Ecto neural progenitor cell (in vitro differentiated cells): ENCODE measurements at regions not wholly inside any gene's neighbourhood (a gene's known extent, or its start where the extent isn't known, plus 50 kb on each side); places are given as distances from the start of the nearest gene placed in this dataset.
"Not testable (repeated sequence)": the region's sequence is repeated elsewhere in the genome, so short reads cannot be mapped to it uniquely, and the experiment has no call there.

Experiments used
- DNase-seq: peaks from one replicate; pipeline ENCODE4 v3.0.0-alpha.2; 2018; ENCODE audit warnings: low spot score

DNA sequence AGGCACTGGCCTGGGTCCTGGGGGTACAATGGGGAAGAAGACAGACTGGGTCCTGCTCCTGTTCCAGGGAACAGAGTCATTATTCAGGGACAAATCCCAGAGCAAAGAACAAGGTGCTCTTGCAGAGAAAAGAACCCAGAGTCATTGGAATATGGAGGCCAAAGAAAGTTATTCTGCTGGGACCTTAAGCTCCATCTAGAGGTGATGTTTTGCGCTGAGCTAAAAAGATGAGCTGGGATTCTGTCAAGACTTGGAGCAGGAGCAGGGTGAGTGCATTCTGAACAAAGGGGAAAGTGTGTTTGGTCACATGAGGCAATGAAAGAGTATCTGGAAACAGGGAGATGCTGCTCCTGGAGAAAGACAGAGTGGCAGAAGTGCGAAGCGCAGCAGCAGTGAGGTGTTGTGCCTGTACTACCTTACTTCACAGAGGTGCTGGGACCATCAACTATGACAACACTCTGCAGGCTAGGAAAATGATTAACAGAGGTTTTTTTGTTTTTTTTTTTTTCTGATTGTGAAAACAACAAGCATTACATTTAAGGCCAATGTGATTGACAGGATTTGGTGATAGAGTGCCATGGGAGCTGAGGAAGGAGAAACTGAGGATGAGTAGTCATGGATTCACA lies 95.3 kb upstream of the TNFSF11 start:
- DNase-seq: no peak

DNA sequence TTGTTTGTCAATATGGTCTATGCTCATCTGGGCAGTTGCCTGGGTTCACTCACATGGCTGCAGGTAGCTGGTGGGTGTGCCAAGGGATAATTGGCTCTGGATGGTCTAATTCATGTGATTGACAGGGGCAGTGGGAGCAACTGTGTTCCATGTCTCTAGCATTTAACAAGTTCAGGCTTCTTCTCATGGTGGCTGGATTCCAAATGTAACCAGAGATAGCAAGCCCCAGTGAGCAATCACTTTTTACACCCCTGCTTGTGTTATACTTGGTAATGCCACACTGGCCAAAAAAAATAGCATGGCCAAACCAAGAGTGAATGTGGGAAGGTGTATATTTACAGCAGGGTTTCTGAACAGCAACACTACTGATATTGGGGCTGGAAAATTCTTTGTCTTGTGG lies 89.6 kb upstream of the TNFSF11 start:
- no peak for DNase-seq

DNA sequence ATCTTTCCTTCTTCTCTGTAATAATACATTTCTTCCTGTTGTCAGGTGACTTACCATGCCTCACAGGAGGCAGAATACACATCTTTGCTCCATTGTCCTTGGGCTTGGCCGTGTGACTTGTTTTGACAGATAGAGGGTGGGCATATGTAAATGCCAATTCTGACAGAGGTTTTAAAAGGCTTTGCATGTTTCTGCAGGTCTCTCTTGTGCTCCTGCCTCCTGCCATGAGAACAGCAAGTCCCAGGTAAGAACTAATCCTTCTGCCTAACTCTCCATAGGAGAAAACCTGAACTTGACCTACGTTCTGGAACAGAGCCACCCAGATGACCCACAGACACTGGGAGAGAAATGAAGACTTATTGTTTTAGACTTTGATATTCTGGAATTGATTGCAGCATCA lies 88.7 kb upstream of the TNFSF11 start:
- DNase-seq: no peak

DNA sequence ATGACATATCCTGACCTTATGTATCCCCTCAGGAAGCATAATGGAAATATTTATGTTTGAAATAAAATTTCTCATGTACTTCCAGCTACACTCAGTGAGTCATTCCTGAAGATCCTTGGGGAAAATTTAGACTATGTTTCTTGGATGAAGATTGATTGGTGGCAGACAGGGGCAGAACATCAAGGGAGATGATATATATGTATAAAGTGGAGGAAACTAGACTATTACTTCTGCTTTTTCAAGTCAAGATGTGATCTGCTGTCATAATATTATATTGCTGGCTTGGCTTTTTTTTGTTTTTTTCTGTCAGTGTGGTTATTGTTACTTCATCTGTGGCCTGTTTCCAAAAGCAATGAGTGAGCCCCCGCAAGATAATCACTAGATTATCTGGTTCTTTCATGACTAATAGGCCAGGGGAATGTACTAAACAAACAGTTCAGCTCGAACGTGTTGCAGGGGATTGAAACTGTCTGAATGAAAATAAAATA lies 87.2 kb upstream of the TNFSF11 start:
- no peak for DNase-seq

DNA sequence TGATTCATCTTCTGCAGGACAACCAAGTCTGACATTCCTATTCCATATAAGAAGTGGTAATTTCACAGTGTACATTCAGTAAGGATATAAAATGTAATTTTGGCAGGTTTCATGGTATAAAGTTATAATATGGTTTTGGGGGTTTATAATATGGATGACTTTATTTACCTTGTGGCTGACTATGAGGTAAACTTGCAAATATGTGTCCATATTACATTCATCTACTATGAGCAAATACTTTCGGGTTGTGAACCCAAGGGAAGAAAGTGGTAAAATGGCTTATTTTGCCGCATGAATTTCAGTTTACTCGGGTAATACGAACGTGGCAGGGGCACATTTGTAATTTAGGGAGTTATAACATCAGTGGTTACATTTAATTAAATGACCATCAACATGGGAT lies 86.7 kb upstream of the TNFSF11 start:
- DNase-seq: no peak

DNA sequence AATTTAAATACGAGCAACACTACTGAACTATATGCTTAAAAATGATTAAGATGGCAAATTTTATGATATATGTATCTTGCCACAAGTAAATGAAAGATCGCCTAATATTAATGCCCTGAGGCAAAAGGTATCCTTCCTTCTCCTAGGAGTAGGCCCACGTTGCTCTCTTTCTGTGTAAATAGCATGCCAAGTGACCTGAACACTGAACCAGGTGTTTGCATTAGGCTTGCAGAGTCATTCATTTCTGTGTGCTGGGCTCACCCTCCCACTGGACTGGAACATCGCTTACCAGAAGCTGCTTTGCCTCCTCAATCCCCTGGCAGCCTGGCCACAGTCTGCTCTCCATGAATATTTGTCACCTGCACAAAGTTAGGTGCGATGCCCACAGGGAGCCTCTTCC lies 83.3 kb upstream of the TNFSF11 start:
- no peak for DNase-seq

DNA sequence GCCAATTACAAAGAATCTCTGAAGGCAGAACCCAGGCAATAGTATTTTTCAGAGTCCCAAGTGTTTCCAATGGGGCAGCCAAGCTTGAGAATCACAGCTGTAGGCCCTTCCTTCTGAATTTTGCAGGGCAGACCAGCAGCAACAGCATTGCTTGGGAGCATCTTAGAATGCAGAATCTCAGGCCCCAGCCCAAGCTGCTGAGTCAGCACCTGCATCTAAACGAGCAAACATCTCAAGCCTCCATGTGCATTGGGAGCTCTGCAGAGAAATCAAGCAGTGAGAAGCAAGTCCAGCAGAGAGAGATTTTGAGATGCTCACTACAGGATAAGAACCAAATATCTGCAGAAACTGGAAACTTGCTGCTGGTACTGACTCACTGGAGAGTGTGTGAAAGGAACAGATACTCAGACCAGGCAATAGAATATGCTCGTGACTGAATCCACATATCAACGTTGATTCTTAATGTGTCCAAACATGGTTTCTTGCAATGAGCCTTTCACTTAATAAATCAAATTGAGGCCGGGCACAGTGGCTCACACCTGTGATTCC lies 81.5 kb upstream of the TNFSF11 start:
- no peak for DNase-seq

DNA sequence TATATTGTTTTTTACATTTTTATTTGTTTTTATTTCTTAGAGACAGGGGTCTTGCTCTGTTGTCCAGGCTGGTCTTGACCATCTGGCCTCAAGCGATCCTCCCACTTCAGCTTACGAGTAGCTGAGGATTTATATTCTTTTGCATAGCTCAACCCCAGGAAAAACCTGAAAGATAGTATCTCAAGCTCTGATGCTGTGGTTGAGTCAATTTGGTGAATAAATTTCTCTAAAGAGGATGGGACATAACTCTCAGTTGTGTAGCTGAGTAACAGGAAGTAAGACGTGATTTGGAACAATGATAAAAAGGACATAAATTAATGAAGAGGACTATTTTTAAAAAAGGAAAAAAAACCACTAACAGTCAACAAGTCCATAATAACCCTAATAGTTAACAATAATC lies 79.8 kb upstream of the TNFSF11 start:
- no peak for DNase-seq

DNA sequence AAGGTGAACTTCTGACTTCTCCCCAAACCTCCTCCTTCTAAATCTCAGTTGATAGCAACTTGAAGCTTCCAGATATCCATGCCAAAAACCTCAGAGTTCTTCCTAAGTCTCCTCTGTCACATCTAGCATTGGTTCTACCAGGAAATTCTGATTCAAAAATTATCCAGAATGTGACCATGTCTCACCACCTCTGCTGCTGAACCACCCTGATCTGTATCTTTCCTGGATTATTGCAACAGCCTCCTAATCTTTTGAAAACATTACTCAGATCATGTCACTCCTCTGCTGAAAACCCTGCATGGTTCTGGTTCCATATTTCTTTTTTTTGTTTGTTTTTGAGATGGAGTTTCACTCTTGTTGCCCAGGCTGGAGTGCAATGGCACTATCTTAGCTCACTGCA lies 78.7 kb upstream of the TNFSF11 start:
- DNase-seq: no peak

DNA sequence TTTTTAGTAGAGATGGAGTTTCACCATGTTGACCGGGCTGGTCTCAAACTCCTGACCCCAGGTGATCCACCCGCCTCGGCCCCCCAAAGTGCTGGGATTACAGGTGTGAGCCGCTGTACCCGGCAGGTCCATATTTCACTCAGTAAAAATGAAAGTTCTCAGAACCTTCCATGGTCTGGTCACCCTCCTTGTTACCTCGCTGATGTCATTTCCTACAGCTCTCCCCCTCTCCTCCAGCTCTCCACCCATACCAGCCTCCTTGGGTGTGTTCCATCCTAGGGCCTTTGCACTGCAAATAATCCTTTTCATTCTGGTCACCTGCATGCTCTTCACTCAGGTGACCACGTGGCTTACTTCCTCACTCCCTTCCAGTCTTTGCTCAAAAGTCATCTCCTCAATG lies 78.2 kb upstream of the TNFSF11 start:
- no peak for DNase-seq

DNA sequence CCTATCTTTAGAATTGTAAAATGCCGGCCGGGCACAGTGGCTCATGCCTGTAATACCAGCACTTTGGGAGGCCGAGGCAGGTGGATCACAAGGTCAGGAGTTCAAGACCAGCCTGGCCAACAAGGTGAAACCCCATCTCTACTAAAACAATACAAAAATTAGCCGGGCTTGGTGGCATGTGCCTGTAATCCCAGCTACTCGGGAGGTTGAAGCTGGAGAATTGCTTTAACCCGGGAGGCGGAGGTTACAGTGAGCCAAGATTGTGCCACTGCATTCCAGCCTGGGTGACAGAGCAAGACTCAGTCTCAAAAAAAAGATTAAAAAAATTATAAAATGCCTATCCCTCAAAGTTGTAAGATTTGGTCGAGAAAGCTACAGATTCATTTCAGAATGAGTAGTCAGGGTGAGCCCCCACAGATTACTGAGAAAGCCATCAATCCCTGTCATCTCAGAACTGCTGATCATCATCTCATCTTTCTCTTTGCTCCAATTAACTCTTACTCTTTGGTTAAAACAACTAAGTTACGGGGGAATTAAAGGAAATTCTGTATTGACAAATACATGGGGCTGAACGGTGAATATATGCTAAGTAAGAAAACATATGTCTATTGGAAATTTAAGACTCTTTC lies 76.9 kb upstream of the TNFSF11 start:
- not testable (repeated sequence) for DNase-seq

DNA sequence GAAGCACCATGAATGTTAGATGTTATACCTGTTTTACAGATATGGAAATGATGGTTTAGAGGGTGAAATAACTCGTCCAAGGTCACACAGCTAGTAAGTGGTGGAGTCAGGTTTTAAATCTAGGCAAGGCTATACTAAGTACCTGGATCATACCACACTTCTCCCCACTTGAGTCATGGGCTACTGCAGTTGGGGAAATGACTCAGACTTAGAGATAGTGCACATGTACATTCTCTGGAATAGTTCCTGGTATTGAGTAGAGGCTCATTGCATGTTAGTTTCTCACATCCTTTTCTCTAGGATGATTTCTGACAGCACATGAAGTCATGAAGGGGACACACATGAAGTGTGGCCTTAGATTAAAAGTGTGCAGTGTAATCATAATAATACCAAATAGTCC lies 76.2 kb upstream of the TNFSF11 start:
- DNase-seq: no peak

DNA sequence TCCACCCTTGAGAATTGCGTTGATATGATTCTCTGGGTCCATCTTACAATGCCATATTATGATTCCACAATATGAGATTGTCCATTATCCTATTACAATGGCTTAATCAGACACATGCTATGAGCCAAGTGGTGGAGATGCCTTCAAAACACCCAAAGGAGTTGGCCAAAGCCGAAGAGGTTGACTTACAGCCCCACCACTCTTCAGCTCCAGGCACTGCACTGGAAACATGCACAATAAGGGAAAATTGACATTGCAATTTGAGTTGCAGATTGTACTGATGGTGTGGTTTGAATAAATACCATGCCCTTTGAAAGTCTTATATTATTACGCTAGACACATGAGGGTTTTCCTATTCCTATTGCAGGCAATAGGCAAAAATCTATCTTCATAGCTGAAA lies 75.4 kb upstream of the TNFSF11 start:
- DNase-seq: no peak
